NCI-H345 treated with DMSO at 0.1 percent for 48 hours (cell line): ENCODE measurements at regions not wholly inside any gene's neighbourhood (a gene's known extent, or its start where the extent isn't known, plus 50 kb on each side); places are given as distances from the start of the nearest gene placed in this dataset.
"Not testable (repeated sequence)": the region's sequence is repeated elsewhere in the genome, so short reads cannot be mapped to it uniquely, and the experiment has no call there.

Source experiments
- DNase-seq: peaks from one replicate; lab custom pipeline; 2025; ENCODE audit not compliant: unreplicated experiment; lab: John Stamatoyannopoulos, UW

GRCh38 chr12:65673732-65674131 lies 150.6 kb upstream of the HMGA2 start:
- DNase-seq, result no peak

DNA sequence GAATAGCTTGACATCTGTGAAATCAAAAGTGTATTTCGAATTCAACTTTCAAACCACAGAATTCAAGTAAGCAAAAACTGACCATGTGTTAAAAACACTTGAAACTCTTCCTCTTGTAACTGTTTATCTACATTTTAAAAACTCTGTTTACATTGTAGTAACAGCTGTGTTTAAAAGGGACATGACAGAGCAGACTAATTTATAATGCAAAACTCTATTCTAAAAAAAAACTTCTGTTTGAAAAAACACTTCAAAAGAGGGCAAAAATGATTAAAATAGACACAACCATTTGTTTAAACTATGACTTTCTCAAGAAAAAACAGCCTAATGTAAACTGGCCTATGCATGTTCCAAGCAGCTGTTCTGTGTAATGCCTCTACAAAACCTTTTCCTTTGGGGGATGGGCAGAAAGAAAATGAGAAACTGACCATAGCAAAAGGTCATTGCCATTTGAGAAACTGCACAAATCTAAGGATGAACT lies 149.1 kb upstream of the HMGA2 start:
- DNase-seq, result no peak

DNA sequence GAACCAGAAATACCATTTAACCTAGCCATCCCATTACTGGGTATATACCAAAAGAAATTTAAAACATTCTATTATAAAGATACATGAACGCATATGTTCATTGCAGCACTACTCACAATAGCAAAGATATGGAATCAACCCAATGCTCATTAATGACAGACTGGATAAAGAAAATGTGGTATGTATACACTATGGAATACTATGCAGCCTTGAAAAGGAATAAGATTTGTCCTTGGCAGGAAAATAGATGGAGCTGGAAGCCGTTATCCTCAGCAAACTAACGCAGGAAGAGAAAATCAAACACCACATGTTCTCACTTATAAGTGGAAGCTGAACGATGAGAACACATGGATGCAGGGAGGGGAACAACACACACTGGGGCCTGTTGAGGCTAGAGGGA lies 146.1 kb upstream of the HMGA2 start:
- DNase-seq, result not testable (repeated sequence)

GRCh38 chr12:65681226-65681625 lies 143.1 kb upstream of the HMGA2 start:
- no peak for DNase-seq

GRCh38 chr12:65682112-65682511 lies 142.2 kb upstream of the HMGA2 start:
- no peak for DNase-seq

- no peak for DNase-seq
Observed at GRCh38 chr12:65684906-65685305, 139.4 kb upstream of the HMGA2 start.

DNA sequence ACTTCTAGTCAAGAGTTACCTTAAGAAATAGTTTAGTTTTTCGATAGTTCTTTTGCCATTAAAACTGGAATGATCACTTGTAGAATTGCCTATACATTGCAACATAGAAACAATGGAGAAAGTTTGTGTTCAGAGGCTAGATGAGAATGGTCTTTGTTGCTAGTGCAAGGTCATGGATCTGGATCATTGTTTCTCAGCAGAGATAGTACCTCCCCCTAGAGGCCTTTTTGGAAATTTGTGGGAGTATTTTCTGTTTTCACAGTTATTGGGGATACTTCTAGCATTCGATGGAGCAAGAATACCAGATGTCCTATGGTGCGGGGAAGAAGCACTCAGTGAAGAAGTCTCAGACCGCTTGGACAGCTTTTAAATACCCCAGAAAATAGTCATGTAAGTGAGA lies 138.8 kb upstream of the HMGA2 start:
- no peak for DNase-seq

- no peak for DNase-seq
Observed at GRCh38 chr12:65689508-65689907, 134.8 kb upstream of the HMGA2 start.

GRCh38 chr12:65690477-65690876 lies 133.8 kb upstream of the HMGA2 start:
- DNase-seq, result no peak

GRCh38 chr12:65694130-65694529 lies 130.2 kb upstream of the HMGA2 start:
- no peak for DNase-seq

DNA sequence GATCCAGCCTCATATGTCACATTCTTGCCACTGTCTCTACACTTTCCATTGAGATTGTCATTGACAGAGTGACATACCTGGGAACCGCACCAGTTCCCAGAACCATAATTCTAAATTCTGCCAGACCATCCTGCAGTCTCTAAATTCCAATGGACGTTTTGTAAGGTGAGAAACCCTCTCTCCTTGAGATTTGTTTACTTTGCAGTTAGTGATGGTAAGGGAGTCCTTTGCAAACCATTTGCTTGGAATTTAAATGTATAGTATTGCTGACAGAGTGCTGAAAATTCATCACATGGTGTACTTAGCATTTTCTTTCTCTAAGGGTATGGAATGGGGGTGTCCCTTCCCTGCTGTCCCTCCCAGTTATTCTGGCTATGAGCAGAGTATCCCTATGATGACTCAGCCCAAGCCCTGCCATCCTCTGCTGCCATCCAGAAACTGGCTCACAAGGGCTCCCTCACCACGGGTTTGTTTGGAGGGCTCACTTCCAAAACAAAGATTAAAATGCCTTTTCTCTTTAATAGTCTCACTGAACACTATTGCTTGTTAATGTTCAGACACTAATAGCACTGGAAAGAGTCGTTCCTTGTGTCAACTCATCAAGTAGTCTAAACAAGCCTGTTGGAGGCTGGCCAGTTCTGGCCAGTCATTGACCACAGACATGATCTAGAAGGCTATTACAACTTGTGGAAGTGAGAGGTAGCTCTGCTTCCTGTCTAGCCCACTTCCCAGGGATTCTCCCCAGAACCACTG lies 129.0 kb upstream of the HMGA2 start:
- no peak for DNase-seq

- DNase-seq, result no peak
Observed at GRCh38 chr12:65696227-65696626, 128.1 kb upstream of the HMGA2 start.

- DNase-seq, result no peak
Observed at GRCh38 chr12:65699251-65699650, 125.0 kb upstream of the HMGA2 start.

GRCh38 chr12:65703176-65703575 lies 121.1 kb upstream of the HMGA2 start:
- DNase-seq, result no peak

DNA sequence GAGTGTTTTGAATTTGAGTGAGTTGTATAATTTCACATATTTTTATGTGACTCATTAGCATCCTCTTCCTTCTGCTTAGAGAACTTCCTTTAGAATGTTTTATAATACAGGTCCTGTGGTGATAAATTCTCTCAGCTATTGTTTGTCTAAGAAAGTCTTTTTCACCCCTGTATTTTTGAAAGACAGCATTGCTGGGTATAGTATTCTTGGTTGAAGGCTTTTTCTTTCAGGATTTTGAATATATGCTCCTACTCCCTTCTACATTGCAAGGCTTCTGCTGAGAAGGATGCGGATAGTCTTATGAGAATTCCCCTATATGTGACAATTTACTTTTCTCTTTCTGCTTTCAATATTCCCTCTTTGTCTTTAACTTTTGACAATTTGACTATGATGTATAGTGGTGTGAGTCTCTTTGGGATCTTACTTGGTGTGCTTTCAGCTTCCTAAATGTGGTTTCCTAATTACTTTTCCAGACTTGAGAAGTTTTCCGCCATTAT lies 118.9 kb upstream of the HMGA2 start:
- no peak for DNase-seq

DNA sequence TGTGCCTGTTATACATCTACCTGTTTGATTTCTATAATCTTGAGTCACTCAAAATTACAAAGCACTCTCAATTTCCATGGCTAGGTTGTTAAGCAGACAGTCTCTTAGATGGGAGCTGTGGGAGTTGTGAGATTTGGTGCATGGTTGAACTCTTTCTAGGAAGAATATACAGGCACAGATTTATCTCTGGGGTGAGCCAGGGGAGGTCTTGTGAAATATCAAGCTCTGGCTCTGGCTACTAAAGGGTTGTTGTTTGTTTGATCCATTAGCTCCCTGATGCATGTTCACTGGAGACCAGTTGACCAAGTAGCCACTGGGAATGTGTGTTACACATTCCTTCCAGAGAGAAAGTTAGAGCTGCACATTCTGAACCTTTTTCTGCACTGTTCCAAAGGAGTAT lies 117.2 kb upstream of the HMGA2 start:
- no peak for DNase-seq

- DNase-seq, result no peak
Observed at GRCh38 chr12:65712260-65713004, 111.9 kb upstream of the HMGA2 start.

DNA sequence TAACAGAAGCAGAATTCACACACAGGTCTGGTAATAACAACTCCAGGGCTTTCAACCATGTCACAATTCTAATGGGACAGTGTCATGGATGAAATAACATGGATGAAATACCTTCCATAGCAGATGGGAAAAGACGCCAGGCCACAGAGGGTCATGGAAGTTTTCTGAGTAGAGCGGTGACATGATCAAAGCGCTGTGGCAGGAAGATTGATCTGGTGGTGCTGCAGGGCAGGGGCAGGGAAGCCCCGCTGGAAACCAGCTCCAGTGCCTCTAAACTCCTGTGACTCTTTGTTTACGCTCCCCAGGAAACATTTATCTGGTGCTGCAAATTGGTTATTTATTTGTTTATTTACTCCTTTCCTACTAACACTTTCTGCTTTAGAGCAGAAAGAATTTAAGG lies 108.3 kb upstream of the HMGA2 start:
- DNase-seq, result no peak

DNA sequence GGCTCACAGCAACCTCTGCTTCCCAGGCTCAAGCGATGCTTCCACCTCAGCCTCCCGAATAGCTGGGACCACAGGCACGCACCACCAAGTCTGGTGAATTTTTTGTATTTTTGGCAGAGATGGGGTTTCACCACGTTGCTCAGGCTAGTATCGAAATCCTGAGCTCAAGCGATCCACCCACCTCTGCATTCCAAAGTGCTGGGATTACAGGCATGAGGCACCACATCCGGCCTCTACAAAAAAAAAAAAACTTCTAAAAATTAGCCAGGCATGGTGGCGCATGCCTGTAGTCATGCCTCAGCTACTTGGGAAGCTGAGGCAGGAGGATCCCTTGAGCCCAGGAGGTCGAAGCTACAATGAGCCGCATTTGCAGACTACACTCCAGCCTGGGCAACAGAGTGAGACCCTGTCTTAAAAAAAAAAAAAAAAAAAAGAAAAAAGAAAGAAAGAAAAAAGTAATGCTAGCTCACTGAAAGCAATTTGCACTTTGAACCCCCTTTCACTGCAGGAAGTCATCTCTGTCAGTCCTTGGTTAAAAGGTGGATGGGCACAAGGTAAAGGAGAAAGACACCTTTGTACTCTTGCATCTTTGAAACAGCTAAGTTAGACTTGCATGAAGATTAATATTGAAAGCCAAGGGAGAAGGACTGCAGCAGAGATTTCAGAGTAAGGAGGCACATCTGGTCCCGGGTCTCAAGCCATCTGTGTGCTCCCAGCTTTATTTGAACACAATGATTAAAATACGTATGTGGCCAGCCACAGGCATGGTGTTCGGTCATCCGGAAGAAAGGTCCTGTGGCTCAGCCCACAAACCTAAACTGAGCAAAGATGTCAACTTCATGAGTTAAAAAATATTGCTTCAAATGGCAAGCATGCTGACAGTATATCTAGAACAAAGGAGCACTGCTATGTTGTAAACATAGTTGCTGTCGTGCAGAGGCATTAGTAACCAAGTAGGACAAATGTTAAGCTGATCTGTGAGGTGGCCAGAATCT lies 103.8 kb upstream of the HMGA2 start:
- DNase-seq, result no peak

GRCh38 chr12:65721541-65722190 lies 102.6 kb upstream of the HMGA2 start:
- DNase-seq, result no peak

DNA sequence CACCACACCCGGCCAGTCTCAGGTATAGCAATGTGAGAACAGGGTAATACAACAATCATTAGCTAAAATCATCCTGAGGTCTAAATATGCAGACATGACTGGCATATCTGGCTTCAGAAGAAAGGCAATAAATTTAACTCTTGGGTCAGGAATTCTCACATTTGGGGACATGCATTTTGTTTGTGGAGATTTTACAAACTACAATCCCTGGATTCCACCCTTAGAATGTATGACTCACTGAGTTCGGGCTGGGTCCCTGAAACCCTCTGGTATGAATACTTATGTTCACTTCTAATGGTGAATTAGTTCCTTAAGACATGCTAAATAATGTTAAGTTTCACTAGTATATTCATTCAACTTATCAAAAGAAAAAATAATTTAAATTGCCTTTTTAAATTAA lies 98.9 kb upstream of the HMGA2 start:
- DNase-seq, result no peak
